H1 (cell line): ENCODE measurements at regions not wholly inside any gene's neighbourhood (a gene's known extent, or its start where the extent isn't known, plus 50 kb on each side); places are given as distances from the start of the nearest gene placed in this dataset.

Experiments
- CREB1 ChIP-seq: IDR thresholded peaks from 2 replicates; pipeline ENCODE4 v1.6.1; 2012; ENCODE audit warnings: inconsistent platforms
- GTF2F1 ChIP-seq: IDR thresholded peaks from 2 replicates; pipeline ENCODE4 v1.6.1; 2012; ENCODE audit warnings: low read depth, low read length, improper control_type of control experiment, borderline replicate concordance
- JUN ChIP-seq: IDR thresholded peaks from 2 replicates; pipeline ENCODE4 v1.6.1; 2011; ENCODE audit warnings: low read depth, mild to moderate bottlenecking, improper control_type of control experiment, low read length
- SRF ChIP-seq: IDR thresholded peaks from 2 replicates; pipeline ENCODE4 v1.6.1; 2011; ENCODE audit warnings: mild to moderate bottlenecking, low read depth, low read length, moderate library complexity
- TBP ChIP-seq: IDR thresholded peaks from 2 replicates; pipeline ENCODE4 v1.6.1; 2011; ENCODE audit warnings: low read depth, low read length, improper control_type of control experiment
- TF ChIP-seq, protein P1 (sequence below), 3 experiments: IDR thresholded peaks; 1 replicate in 2 of 3; 2 replicates in 1 of 3; pipeline versions ENCODE4 v1.5.1 to v1.6.1; 2011; ENCODE audit warnings: low read length in 3 of 3, mild to moderate bottlenecking in 3 of 3, inconsistent platforms in 2 of 3, low read depth in 1 of 3, moderate library complexity in 1 of 3; ENCODE audit not compliant: insufficient read depth in 1 of 3; ENCODE audit errors: control extremely low read depth in 1 of 3

DNA sequence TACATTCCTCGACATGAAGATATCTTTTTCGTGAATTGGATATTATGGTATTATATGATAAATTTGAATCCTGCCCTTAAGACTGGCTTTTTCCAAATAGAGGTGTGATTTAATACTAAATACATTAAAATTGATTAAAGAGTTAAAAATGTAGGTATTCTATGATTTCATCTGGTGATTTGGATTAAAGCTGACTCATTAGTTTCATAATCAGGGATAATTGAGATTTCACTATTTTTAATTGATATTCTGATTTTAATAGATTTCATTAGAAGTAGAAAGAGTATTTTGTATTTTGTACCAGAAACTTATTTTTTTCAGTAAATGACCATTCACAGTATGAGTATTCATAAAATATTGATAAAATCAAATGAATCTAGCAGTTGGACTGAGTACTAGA is 524.1 kb downstream of the PLCL1 start (continued):
- no peak for TF ChIP-seq SRF
- TF ChIP-seq, protein P1, sequence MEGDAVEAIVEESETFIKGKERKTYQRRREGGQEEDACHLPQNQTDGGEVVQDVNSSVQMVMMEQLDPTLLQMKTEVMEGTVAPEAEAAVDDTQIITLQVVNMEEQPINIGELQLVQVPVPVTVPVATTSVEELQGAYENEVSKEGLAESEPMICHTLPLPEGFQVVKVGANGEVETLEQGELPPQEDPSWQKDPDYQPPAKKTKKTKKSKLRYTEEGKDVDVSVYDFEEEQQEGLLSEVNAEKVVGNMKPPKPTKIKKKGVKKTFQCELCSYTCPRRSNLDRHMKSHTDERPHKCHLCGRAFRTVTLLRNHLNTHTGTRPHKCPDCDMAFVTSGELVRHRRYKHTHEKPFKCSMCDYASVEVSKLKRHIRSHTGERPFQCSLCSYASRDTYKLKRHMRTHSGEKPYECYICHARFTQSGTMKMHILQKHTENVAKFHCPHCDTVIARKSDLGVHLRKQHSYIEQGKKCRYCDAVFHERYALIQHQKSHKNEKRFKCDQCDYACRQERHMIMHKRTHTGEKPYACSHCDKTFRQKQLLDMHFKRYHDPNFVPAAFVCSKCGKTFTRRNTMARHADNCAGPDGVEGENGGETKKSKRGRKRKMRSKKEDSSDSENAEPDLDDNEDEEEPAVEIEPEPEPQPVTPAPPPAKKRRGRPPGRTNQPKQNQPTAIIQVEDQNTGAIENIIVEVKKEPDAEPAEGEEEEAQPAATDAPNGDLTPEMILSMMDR (IDR thresholded peaks at IDR 0.05; ENCODE audit: control extremely low read depth in 1 of 3, insufficient read depth in 1 of 3, low read depth in 1 of 3, low read length in 3 of 3): no peak
- no peak for TF ChIP-seq TBP
- no peak for TF ChIP-seq GTF2F1
- no peak for TF ChIP-seq CREB1
- no peak for TF ChIP-seq JUN
